IMR-90 (cell line): ENCODE measurements at regions not wholly inside any gene's neighbourhood (a gene's known extent, or its start where the extent isn't known, plus 50 kb on each side); places are given as distances from the start of the nearest gene placed in this dataset.

Experiments
- ATAC-seq: fragments of 200-7000 bp; cut with Tn5 transposase; 2 replicates; pipeline ENCODE4 v1.9.1; 2020; ENCODE audit warnings: low read depth, mild to moderate bottlenecking, moderate library complexity
- BruUV-seq: library from RNA; stranded (reverse); fragments of 400-500 nt; replicated peaks from 2 replicates; lab custom pipeline; 2021; lab: Mats Ljungman, UMichigan
- CTCF ChIA-PET: fragments of 300-600 bp; formaldehyde crosslinking; extraction: SDS; loops from one replicate; lab custom pipeline; 2021; ENCODE audit warnings: antibody characterized with exemption; lab: Yijun Ruan, JAX
- POLR2A ChIA-PET: fragments of 300-600 bp; sonication (Branson Sonifier 250); formaldehyde crosslinking; loops from one replicate; lab custom pipeline; 2022; ENCODE audit warnings: antibody characterized with exemption; ENCODE audit not compliant: unreplicated experiment; lab: Charles Lee
- DNase-seq: peaks from one replicate; pipeline ENCODE4 v3.0.0; 2013
- H2AFZ ChIP-seq: replicated peaks from 2 replicates; pipeline ENCODE3; 2013; ENCODE audit warnings: low read length, mild to moderate bottlenecking; ENCODE audit not compliant: poor library complexity
- H2AK5ac ChIP-seq: 2 replicates; pipeline ENCODE4 v1.6.1; 2013; ENCODE audit warnings: low read depth, low read length, inconsistent platforms
- H2AK9ac ChIP-seq: replicated peaks from 2 replicates; pipeline ENCODE3; 2013; ENCODE audit warnings: mild to moderate bottlenecking, low read depth, low read length, moderate library complexity; ENCODE audit not compliant: poor library complexity
- H2BK120ac ChIP-seq: 2 replicates; pipeline ENCODE4 v1.6.1; 2013; ENCODE audit warnings: low read depth, low read length, inconsistent platforms
- H2BK15ac ChIP-seq: 3 replicates; pipeline ENCODE4 v1.6.1; 2013; ENCODE audit warnings: low read depth, low read length, inconsistent platforms
- H2BK20ac ChIP-seq: 2 replicates; pipeline ENCODE4 v1.6.1; 2013; ENCODE audit warnings: low read depth, mild to moderate bottlenecking, inconsistent platforms, low read length, moderate library complexity
- H2BK5ac ChIP-seq: 2 replicates; pipeline ENCODE4 v1.6.1; 2013; ENCODE audit warnings: mild to moderate bottlenecking, low read depth, low read length, inconsistent platforms; ENCODE audit not compliant: poor library complexity, severe bottlenecking
- H3K14ac ChIP-seq: replicated peaks from 2 replicates; pipeline ENCODE4 v1.6.1; 2013; ENCODE audit warnings: low read depth, low read length, inconsistent platforms
- H3K18ac ChIP-seq: 2 replicates; pipeline ENCODE4 v1.6.1; 2013; ENCODE audit warnings: low read depth, low read length, control low read depth
- H3K23ac ChIP-seq: 2 replicates; pipeline ENCODE4 v1.6.1; 2013; ENCODE audit warnings: low read depth, low read length, inconsistent platforms
- H3K27ac ChIP-seq: 2 replicates; pipeline ENCODE4 v1.5.1; 2013; ENCODE audit warnings: mild to moderate bottlenecking, control low read depth, low read length; ENCODE audit not compliant: insufficient read depth
- H3K27me3 ChIP-seq: 2 replicates; pipeline ENCODE4 v1.6.1; 2013; ENCODE audit warnings: low read length; ENCODE audit not compliant: control insufficient read depth, insufficient read depth
- H3K36me3 ChIP-seq: 2 replicates; pipeline ENCODE4 v1.6.1; 2013; ENCODE audit warnings: low read length, mixed read lengths; ENCODE audit not compliant: control insufficient read depth, insufficient read depth
- H3K4ac ChIP-seq: 2 replicates; pipeline ENCODE4 v1.6.1; 2013; ENCODE audit warnings: low read depth, low read length, inconsistent platforms
- H3K4me1 ChIP-seq: 2 replicates; pipeline ENCODE4 v1.6.1; 2013; ENCODE audit warnings: low read length, mixed read lengths; ENCODE audit not compliant: control insufficient read depth, insufficient read depth
- H3K4me2 ChIP-seq: 2 replicates; pipeline ENCODE4 v1.6.1; 2013; ENCODE audit warnings: low read depth, mild to moderate bottlenecking, control low read depth, low read length, moderate library complexity
- H3K4me3 ChIP-seq: 2 replicates; pipeline ENCODE4 v1.5.1; 2013; ENCODE audit warnings: low read depth, mild to moderate bottlenecking, control low read depth, low read length, moderate library complexity; ENCODE audit not compliant: insufficient read depth
- H3K56ac ChIP-seq: 2 replicates; pipeline ENCODE4 v1.6.1; 2013; ENCODE audit warnings: low read length, inconsistent platforms; ENCODE audit not compliant: insufficient read depth; ENCODE audit errors: extremely low read depth
- H3K79me1 ChIP-seq, 2 experiments: 2 replicates each; pipeline ENCODE4 v1.6.1; 2013; ENCODE audit warnings: low read length in 2 of 2, inconsistent platforms in 1 of 2, low read depth in 1 of 2
- H3K9ac ChIP-seq: 2 replicates; pipeline ENCODE4 v1.6.1; 2013; ENCODE audit warnings: low read depth, low read length, control low read depth
- H3K9me1 ChIP-seq: 2 replicates; pipeline ENCODE4 v1.6.1; 2013; ENCODE audit warnings: low read length, inconsistent platforms; ENCODE audit not compliant: insufficient read depth
- H3K9me3 ChIP-seq: 2 replicates; pipeline ENCODE4 v1.6.1; 2013; ENCODE audit warnings: low read length; ENCODE audit not compliant: control insufficient read depth, insufficient read depth
- H4K20me1 ChIP-seq: 2 replicates; pipeline ENCODE4 v1.6.1; 2013; ENCODE audit warnings: low read length, inconsistent platforms; ENCODE audit not compliant: insufficient read depth
- H4K5ac ChIP-seq: 2 replicates; pipeline ENCODE4 v1.6.1; 2013; ENCODE audit warnings: mild to moderate bottlenecking, low read depth, low read length, control low read depth
- H4K8ac ChIP-seq, 2 experiments: 2 replicates each; pipeline ENCODE4 v1.6.1; 2013; ENCODE audit warnings: low read depth in 2 of 2, low read length in 2 of 2, control low read depth in 1 of 2, inconsistent platforms in 1 of 2
- H4K91ac ChIP-seq: 2 replicates; pipeline ENCODE4 v1.6.1; 2013; ENCODE audit warnings: low read depth, low read length, inconsistent platforms; ENCODE audit not compliant: insufficient read depth
- CEBPB ChIP-seq: IDR thresholded peaks from 2 replicates; pipeline ENCODE4 v1.6.1; 2012; ENCODE audit warnings: low read depth, low read length, improper control_type of control experiment
- CTCF ChIP-seq: conservative IDR thresholded peaks from 2 replicates; pipeline ENCODE4 v1.5.1; 2012; ENCODE audit warnings: mild to moderate bottlenecking, low read depth, low read length, improper control_type of control experiment
- SMC3 ChIP-seq: fragments of 150-350 bp; IDR thresholded peaks from 2 replicates; pipeline ENCODE4 v1.6.1; 2016; ENCODE audit warnings: low read depth, mild to moderate bottlenecking, antibody characterized with exemption, low read length, moderate library complexity
- WGBS, 2 experiments: methylation state at CpG; one replicate each; pipeline versions ENCODE4 v1.1.5 to v1.1.7; 2013; ENCODE audit warnings: missing lambda C conversion rate in 2 of 2; ENCODE audit not compliant: insufficient read length in 1 of 2; ENCODE audit errors: extremely low coverage in 2 of 2; 5-methylcytosine and 5-hydroxymethylcytosine counted together
- dilution Hi-C: fragments of 300-500 bp; cut with HindIII; formaldehyde crosslinking; loops from one replicate; pipeline ENCODE4 v1.14.3; 2018; ENCODE audit warnings: low sequenced_read_pairs; ENCODE audit not compliant: unreplicated experiment
- in situ Hi-C: fragments of 300-500 bp; cut with MboI; formaldehyde crosslinking; loops from 3 replicates; pipeline ENCODE4 v1.14.3; 2019; ENCODE audit warnings: low sequenced_read_pairs, inconsistent platforms, mixed read lengths
- intact Hi-C: fragments of 100-400 bp; cut with micrococcal nuclease; formaldehyde crosslinking; loops from 2 replicates; pipeline ENCODE4 v1.10.0; 2022

- 96% methylated on average over 4 of the region's 11 CpGs; no CpG with 5 or more reads in 1 of the 2 experiments for WGBS, 2 experiments
- intact Hi-C loops = no loop called here
- H3K56ac ChIP-seq = no peak overlapping the region
- H3K18ac ChIP-seq = no peak overlapping the region
- no peak overlapping the region for H3K4me2 ChIP-seq
- no peaks in the 10 kb centered on the region; the same call in 1 of the 2 replicates for H3K27me3 ChIP-seq
- H2BK5ac ChIP-seq = no peak overlapping the region
- ChIA-PET POLR2A (no interaction called here), CTCF (no interaction called here)
- H3K9ac ChIP-seq = no peak overlapping the region
- no peaks in the 10 kb centered on the region for H4K20me1 ChIP-seq
- H3K4ac ChIP-seq = peak overlapping the region; percentile 32; the same call in 1 of the 2 replicates
- no peak overlapping the region for H3K4me3 ChIP-seq
- ATAC-seq = no peak
- 0 out of 2 replicates have a peak overlapping the region, but pooled peaks have one; percentile 56 for H2AK5ac ChIP-seq
- no peaks in the 10 kb centered on the region for H3K79me1 ChIP-seq
- H3K23ac ChIP-seq = no peak overlapping the region
- H3K14ac ChIP-seq = 0 out of 2 replicates have a peak overlapping the region, but pooled peaks have one; percentile 19
- H2BK120ac ChIP-seq = peak overlapping the region; percentile 45
- H3K9me3 ChIP-seq = no peaks in the 10 kb centered on the region
- TF ChIP-seq SMC3 (no peak), CEBPB (no peak), CTCF (no peak)
- H2AK9ac ChIP-seq = peak overlapping the region; percentile 1
- BruUV-seq = no TSS peak
- no peak overlapping the region for H2AFZ ChIP-seq
- no peak overlapping the region for H4K5ac ChIP-seq
- dilution Hi-C loops = no loop called here
- H4K91ac ChIP-seq = peak overlapping the region; percentile 40
- no peak for DNase-seq
- peak overlapping the region in 1 of 2 experiments; percentile 40; a peak in 2 of 4 replicates for H4K8ac ChIP-seq
- H2BK20ac ChIP-seq = no peak overlapping the region
- peaks cover 11% of the 10 kb centered on the region for H3K4me1 ChIP-seq
- H2BK15ac ChIP-seq = peak overlapping the region; percentile 54; the same call in 1 of the 3 replicates
- peaks cover 3% of the 10 kb centered on the region; the same call in 1 of the 2 replicates for H3K9me1 ChIP-seq
- H3K27ac ChIP-seq = no peak overlapping the region
- in situ Hi-C loops = no loop called here
- no peaks in the 10 kb centered on the region for H3K36me3 ChIP-seq
These were observed 149.9 kb upstream of the IRF2BP2 start for GRCh38 chr1:234759888-234760287.
